ENCODE measurements at regions not wholly inside any gene's neighbourhood (a gene's known extent, or its start where the extent isn't known, plus 50 kb on each side); places are given as distances from the start of the nearest gene placed in this dataset.

GRCh38 chr5:3276896-3277295, 318.7 kb upstream of the IRX1 start:
- Mint-ChIP-seq H3K27me3 (peaks cover 8% of the 10 kb centered on the region), H3K9me3 (ENCODE audit: low read depth) (no peaks in the 10 kb centered on the region), H3K27ac (no peak overlapping the region), H3K4me3 (no peak overlapping the region), H3K4me1 (no peaks in the 10 kb centered on the region), H3K36me3 (ENCODE audit: low read depth) (no peaks in the 10 kb centered on the region)
- ChIA-PET POLR2A (no interaction called here), CTCF (no interaction called here)
- DNase-seq (no peak), ATAC-seq (no peak)
- intact Hi-C loops (cut with DNase I, micrococcal nuclease) = no loop called here

- ChIA-PET CTCF (no interaction called here), POLR2A (no interaction called here)
- no peaks in the 10 kb centered on the region for H3K36me3 Mint-ChIP-seq (ENCODE audit: low read depth)
- H3K27ac Mint-ChIP-seq = no peak overlapping the region
- no peaks in the 10 kb centered on the region for H3K4me1 Mint-ChIP-seq
- H3K4me3 Mint-ChIP-seq = no peak overlapping the region
- H3K9me3 Mint-ChIP-seq (ENCODE audit: low read depth) = no peaks in the 10 kb centered on the region
- no peak for DNase-seq
- intact Hi-C loops (cut with DNase I, micrococcal nuclease) = no loop called here
- H3K27me3 Mint-ChIP-seq = no peaks in the 10 kb centered on the region
- no peak for ATAC-seq
Measured at GRCh38 chr5:3269395-3270169, 326.1 kb upstream of the IRX1 start.

- ChIA-PET CTCF (no interaction called here), POLR2A (no interaction called here)
- no peak for ATAC-seq
- Mint-ChIP-seq H3K27ac (no peak overlapping the region), H3K27me3 (no peaks in the 10 kb centered on the region), H3K36me3 (ENCODE audit: low read depth) (no peaks in the 10 kb centered on the region), H3K4me3 (no peak overlapping the region), H3K9me3 (ENCODE audit: low read depth) (no peaks in the 10 kb centered on the region), H3K4me1 (no peaks in the 10 kb centered on the region)
- intact Hi-C loops (cut with DNase I, micrococcal nuclease) = no loop called here
- no peak for DNase-seq
Measured at GRCh38 chr5:3268760-3269330, 326.8 kb upstream of the IRX1 start.

- DNase-seq (no peak), ATAC-seq (no peak)
- Mint-ChIP-seq H3K9me3 (ENCODE audit: low read depth) (peaks cover 2% of the 10 kb centered on the region), H3K4me3 (no peak overlapping the region), H3K4me1 (no peaks in the 10 kb centered on the region), H3K27ac (no peak overlapping the region), H3K27me3 (no peaks in the 10 kb centered on the region), H3K36me3 (ENCODE audit: low read depth) (no peaks in the 10 kb centered on the region)
- intact Hi-C loops (cut with DNase I, micrococcal nuclease) = no loop called here
- POLR2A ChIA-PET = no interaction called here
- CTCF ChIA-PET = no interaction called here
Measured at GRCh38 chr5:3266861-3267260, 328.8 kb upstream of the IRX1 start.

- peaks cover 5% of the 10 kb centered on the region for H3K9me3 Mint-ChIP-seq (ENCODE audit: low read depth)
Measured at GRCh38 chr5:3265936-3266335, 329.7 kb upstream of the IRX1 start.

GRCh38 chr5:3265131-3265885, 330.3 kb upstream of the IRX1 start:
- CTCF ChIA-PET = no interaction called here
- Mint-ChIP-seq H3K9me3 (ENCODE audit: low read depth) (peaks cover 5% of the 10 kb centered on the region), H3K4me3 (no peak overlapping the region), H3K4me1 (no peaks in the 10 kb centered on the region), H3K27me3 (no peaks in the 10 kb centered on the region), H3K27ac (no peak overlapping the region), H3K36me3 (ENCODE audit: low read depth) (no peaks in the 10 kb centered on the region)
- DNase-seq (no peak), ATAC-seq (no peak)
- intact Hi-C loops (cut with DNase I, micrococcal nuclease) = no loop called here
- POLR2A ChIA-PET = no interaction called here

More at GRCh38 chr5:3265936-3266335, 329.7 kb upstream of the IRX1 start:
- intact Hi-C loops (cut with DNase I, micrococcal nuclease) = no loop called here
- no peaks in the 10 kb centered on the region for H3K4me1 Mint-ChIP-seq
- no peak for ATAC-seq
- no peak overlapping the region for H3K27ac Mint-ChIP-seq
- POLR2A ChIA-PET = no interaction called here
- H3K36me3 Mint-ChIP-seq (ENCODE audit: low read depth) = no peaks in the 10 kb centered on the region
- DNase-seq = no peak
- no peaks in the 10 kb centered on the region for H3K27me3 Mint-ChIP-seq
- CTCF ChIA-PET = no interaction called here
- H3K4me3 Mint-ChIP-seq = no peak overlapping the region

GRCh38 chr5:3262451-3262850, 333.2 kb upstream of the IRX1 start:
- intact Hi-C loops (cut with DNase I, micrococcal nuclease) = no loop called here
- ATAC-seq (no peak), DNase-seq (no peak)
- H3K27me3 Mint-ChIP-seq = no peaks in the 10 kb centered on the region
- POLR2A ChIA-PET = no interaction called here
- CTCF ChIA-PET = no interaction called here
- peaks cover 5% of the 10 kb centered on the region for H3K9me3 Mint-ChIP-seq (ENCODE audit: low read depth)
- no peaks in the 10 kb centered on the region for H3K36me3 Mint-ChIP-seq (ENCODE audit: low read depth)
- no peak overlapping the region for H3K27ac Mint-ChIP-seq
- H3K4me3 Mint-ChIP-seq = no peak overlapping the region
- no peaks in the 10 kb centered on the region for H3K4me1 Mint-ChIP-seq

- ChIA-PET POLR2A (no interaction called here), CTCF (no interaction called here)
- peaks cover 5% of the 10 kb centered on the region for H3K9me3 Mint-ChIP-seq (ENCODE audit: low read depth)
- no peak for ATAC-seq
- no peaks in the 10 kb centered on the region for H3K36me3 Mint-ChIP-seq (ENCODE audit: low read depth)
- no peaks in the 10 kb centered on the region for H3K27me3 Mint-ChIP-seq
- H3K4me1 Mint-ChIP-seq = no peaks in the 10 kb centered on the region
- H3K27ac Mint-ChIP-seq = no peak overlapping the region
- no peak for DNase-seq
- intact Hi-C loops (cut with DNase I, micrococcal nuclease) = no loop called here
- no peak overlapping the region for H3K4me3 Mint-ChIP-seq
Measured at GRCh38 chr5:3261081-3261480, 334.6 kb upstream of the IRX1 start.

GRCh38 chr5:3258050-3258449, 337.6 kb upstream of the IRX1 start:
- DNase-seq (no peak), ATAC-seq (no peak)
- CTCF ChIA-PET = interaction anchor here (0.6 kb wide), 1 partner anchor 1256 kb away, joined by 3 read pairs; no protein-coding TSS in a partner anchor
- POLR2A ChIA-PET = no interaction called here
- Mint-ChIP-seq H3K4me1 (no peaks in the 10 kb centered on the region), H3K36me3 (ENCODE audit: low read depth) (no peaks in the 10 kb centered on the region), H3K9me3 (ENCODE audit: low read depth) (peaks cover 5% of the 10 kb centered on the region), H3K27ac (no peak overlapping the region), H3K4me3 (no peak overlapping the region), H3K27me3 (no peaks in the 10 kb centered on the region)
- intact Hi-C loops (cut with DNase I, micrococcal nuclease) = no loop called here

- no peak for ATAC-seq
- Mint-ChIP-seq H3K27me3 (peaks cover 2% of the 10 kb centered on the region), H3K9me3 (ENCODE audit: low read depth) (no peaks in the 10 kb centered on the region), H3K27ac (no peak overlapping the region), H3K36me3 (ENCODE audit: low read depth) (no peaks in the 10 kb centered on the region), H3K4me3 (no peak overlapping the region), H3K4me1 (no peaks in the 10 kb centered on the region)
- ChIA-PET POLR2A (no interaction called here), CTCF (no interaction called here)
- intact Hi-C loops (cut with DNase I, micrococcal nuclease) = no loop called here
- DNase-seq = no peak
Measured at GRCh38 chr5:3252235-3252634, 343.4 kb upstream of the IRX1 start.

- no peaks in the 10 kb centered on the region for H3K36me3 Mint-ChIP-seq (ENCODE audit: low read depth)
- CTCF ChIA-PET = no interaction called here
- peaks cover 2% of the 10 kb centered on the region for H3K27me3 Mint-ChIP-seq
- H3K27ac Mint-ChIP-seq = no peak overlapping the region
- intact Hi-C loops (cut with DNase I, micrococcal nuclease) = no loop called here
- DNase-seq (no peak), ATAC-seq (no peak)
- no peaks in the 10 kb centered on the region for H3K4me1 Mint-ChIP-seq
- no peak overlapping the region for H3K4me3 Mint-ChIP-seq
- no peaks in the 10 kb centered on the region for H3K9me3 Mint-ChIP-seq (ENCODE audit: low read depth)
- POLR2A ChIA-PET = no interaction called here
Measured at GRCh38 chr5:3251784-3252183, 343.8 kb upstream of the IRX1 start.

GRCh38 chr5:3249401-3249800, 346.2 kb upstream of the IRX1 start:
- POLR2A ChIA-PET = no interaction called here
- CTCF ChIA-PET = no interaction called here

More at GRCh38 chr5:3249401-3249800, 346.2 kb upstream of the IRX1 start:
- H3K36me3 Mint-ChIP-seq (ENCODE audit: low read depth) = no peaks in the 10 kb centered on the region
- no peak for ATAC-seq
- intact Hi-C loops (cut with DNase I, micrococcal nuclease) = no loop called here
- H3K4me3 Mint-ChIP-seq = no peak overlapping the region
- no peak overlapping the region for H3K27ac Mint-ChIP-seq
- DNase-seq = no peak
- peaks cover 1% of the 10 kb centered on the region for H3K9me3 Mint-ChIP-seq (ENCODE audit: low read depth)
- peaks cover 2% of the 10 kb centered on the region for H3K27me3 Mint-ChIP-seq
- H3K4me1 Mint-ChIP-seq = no peaks in the 10 kb centered on the region

All from activated CD4-positive, alpha-beta T cell treated with anti-CD3 and anti-CD28 coated beads for 36 hours (primary cell).